ENCODE measurements at regions not wholly inside any gene's neighbourhood (a gene's known extent, or its start where the extent isn't known, plus 50 kb on each side); places are given as distances from the start of the nearest gene placed in this dataset.

- no peak for TF ChIP-seq POLR2AphosphoS5 (IDR thresholded peaks at IDR 0.05; ENCODE audit: borderline replicate concordance, low read depth, low read length)
- TF ChIP-seq EZH2 (IDR thresholded peaks at IDR 0.05), result no peak
These were observed 124.7 kb downstream of the WNT5A start for GRCh38 chr3:55362210-55362960.

Measured in SK-N-MC (cell line).